OCI-LY3 (cell line): ENCODE measurements at regions not wholly inside any gene's neighbourhood (a gene's known extent, or its start where the extent isn't known, plus 50 kb on each side); places are given as distances from the start of the nearest gene placed in this dataset.

Experiments used
- EZH2phosphoT487 ChIP-seq: fragments of 200-600 bp; shearing (Covaris generic); IDR thresholded peaks from 2 replicates; pipeline ENCODE4 v1.6.1; 2018; ENCODE audit warnings: antibody characterized with exemption, mixed run types, low read depth
- TF ChIP-seq, protein P1 (sequence below): fragments of 200-600, 300-600 bp; sonication (generic); IDR thresholded peaks from 2 replicates; pipeline ENCODE4 v1.5.1; 2014; ENCODE audit warnings: antibody characterized with exemption, low read length, low read depth

DNA sequence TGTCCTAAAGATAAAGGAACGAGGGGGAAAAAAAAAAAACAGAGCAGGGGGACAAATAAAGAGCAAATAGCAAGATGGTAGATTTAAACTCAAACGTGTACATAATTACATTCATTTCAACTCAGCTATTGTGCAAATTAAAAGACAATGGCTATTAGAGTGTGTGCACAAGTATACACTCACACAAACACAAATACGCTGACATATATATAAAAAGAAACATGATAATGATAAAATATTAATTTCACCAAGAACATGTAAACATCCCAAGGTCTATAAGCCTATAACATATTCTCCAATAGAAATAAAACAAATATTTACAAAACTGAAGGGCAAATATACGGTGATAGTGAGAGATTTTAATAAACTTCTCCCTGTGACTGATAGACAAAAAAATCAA, 1354.9 kb upstream of the GJE1 start:
- TF ChIP-seq, protein P1, sequence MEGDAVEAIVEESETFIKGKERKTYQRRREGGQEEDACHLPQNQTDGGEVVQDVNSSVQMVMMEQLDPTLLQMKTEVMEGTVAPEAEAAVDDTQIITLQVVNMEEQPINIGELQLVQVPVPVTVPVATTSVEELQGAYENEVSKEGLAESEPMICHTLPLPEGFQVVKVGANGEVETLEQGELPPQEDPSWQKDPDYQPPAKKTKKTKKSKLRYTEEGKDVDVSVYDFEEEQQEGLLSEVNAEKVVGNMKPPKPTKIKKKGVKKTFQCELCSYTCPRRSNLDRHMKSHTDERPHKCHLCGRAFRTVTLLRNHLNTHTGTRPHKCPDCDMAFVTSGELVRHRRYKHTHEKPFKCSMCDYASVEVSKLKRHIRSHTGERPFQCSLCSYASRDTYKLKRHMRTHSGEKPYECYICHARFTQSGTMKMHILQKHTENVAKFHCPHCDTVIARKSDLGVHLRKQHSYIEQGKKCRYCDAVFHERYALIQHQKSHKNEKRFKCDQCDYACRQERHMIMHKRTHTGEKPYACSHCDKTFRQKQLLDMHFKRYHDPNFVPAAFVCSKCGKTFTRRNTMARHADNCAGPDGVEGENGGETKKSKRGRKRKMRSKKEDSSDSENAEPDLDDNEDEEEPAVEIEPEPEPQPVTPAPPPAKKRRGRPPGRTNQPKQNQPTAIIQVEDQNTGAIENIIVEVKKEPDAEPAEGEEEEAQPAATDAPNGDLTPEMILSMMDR = no peak
- no peak for TF ChIP-seq EZH2phosphoT487
